ENCODE measurements at regions not wholly inside any gene's neighbourhood (a gene's known extent, or its start where the extent isn't known, plus 50 kb on each side); places are given as distances from the start of the nearest gene placed in this dataset.

GRCh38 chr10:3486346-3487065, 298.5 kb downstream of the KLF6 start:
- Histone ChIP-seq H3K36me3 (ENCODE audit: control insufficient read depth, insufficient read depth, low read length) (no peaks in the 10 kb centered on the region), H3K27ac (ENCODE audit: insufficient read depth, low read length) (no peak overlapping the region), H3K27me3 (ENCODE audit: control insufficient read depth, insufficient read depth, low read length) (no peaks in the 10 kb centered on the region), H3K4me2 (ENCODE audit: extremely low read depth, insufficient read depth, low read length) (no peak overlapping the region), H3K4me1 (ENCODE audit: control insufficient read depth, extremely low read depth, insufficient read depth, low read length) (peaks cover 17% of the 10 kb centered on the region), H3K4me3 (replicated peaks in 1 of 4; ENCODE audit: control extremely low read depth in 1 of 4, insufficient read depth in 1 of 4, low read depth in 3 of 4, low read length in 4 of 4) (no peak overlapping the region), H3K9ac (ENCODE audit: insufficient read depth, low read length) (no peak overlapping the region), H3K9me3 (ENCODE audit: control insufficient read depth, insufficient read depth, low read depth, low read length) (no peaks in the 10 kb centered on the region), H3K79me2 (ENCODE audit: control insufficient read depth, insufficient read depth, low read length) (no peaks in the 10 kb centered on the region), H2AFZ (ENCODE audit: low read length) (no peak overlapping the region), H4K20me1 (ENCODE audit: control insufficient read depth, extremely low read depth, insufficient read depth, low read length) (no peaks in the 10 kb centered on the region)
- TF ChIP-seq EZH2 (IDR thresholded peaks at IDR 0.05; ENCODE audit: low read length, missing control alignments) = no peak
- no peak for TF ChIP-seq CTCF (conservative IDR thresholded peaks at IDR 0.05 in 1 of 2, IDR thresholded peaks at IDR 0.05 in 1 of 2; ENCODE audit: low read depth in 1 of 2, low read length in 2 of 2)
- peak in 1 of 2 donors; percentile 72 for DNase-seq (ENCODE audit: low read depth in 2 of 2)

- peaks cover 17% of the 10 kb centered on the region for H3K4me1 ChIP-seq (ENCODE audit: control insufficient read depth, extremely low read depth, insufficient read depth, low read length)
- no peaks in the 10 kb centered on the region for H3K36me3 ChIP-seq (ENCODE audit: control insufficient read depth, insufficient read depth, low read length)
- no peak for DNase-seq (ENCODE audit: low read depth in 2 of 2)
- TF ChIP-seq EZH2 (IDR thresholded peaks at IDR 0.05; ENCODE audit: low read length, missing control alignments) (no peak), CTCF (conservative IDR thresholded peaks at IDR 0.05 in 1 of 2, IDR thresholded peaks at IDR 0.05 in 1 of 2; ENCODE audit: low read depth in 1 of 2, low read length in 2 of 2) (no peak)
- no peaks in the 10 kb centered on the region for H3K79me2 ChIP-seq (ENCODE audit: control insufficient read depth, insufficient read depth, low read length)
- no peak overlapping the region for H2AFZ ChIP-seq (ENCODE audit: low read length)
- H3K9me3 ChIP-seq (ENCODE audit: control insufficient read depth, insufficient read depth, low read depth, low read length) = no peaks in the 10 kb centered on the region
- H3K4me3 ChIP-seq (replicated peaks in 1 of 4; ENCODE audit: control extremely low read depth in 1 of 4, insufficient read depth in 1 of 4, low read depth in 3 of 4, low read length in 4 of 4) = no peak overlapping the region
- H3K9ac ChIP-seq (ENCODE audit: insufficient read depth, low read length) = no peak overlapping the region
- H3K4me2 ChIP-seq (ENCODE audit: extremely low read depth, insufficient read depth, low read length) = no peak overlapping the region
- no peaks in the 10 kb centered on the region for H4K20me1 ChIP-seq (ENCODE audit: control insufficient read depth, extremely low read depth, insufficient read depth, low read length)
- H3K27ac ChIP-seq (ENCODE audit: insufficient read depth, low read length) = peak overlapping the region; percentile 50
- no peaks in the 10 kb centered on the region for H3K27me3 ChIP-seq (ENCODE audit: control insufficient read depth, insufficient read depth, low read length)
These were observed 299.8 kb downstream of the KLF6 start for GRCh38 chr10:3485057-3485686.

GRCh38 chr10:3484306-3485056, 300.5 kb downstream of the KLF6 start:
- no peaks in the 10 kb centered on the region for H3K79me2 ChIP-seq (ENCODE audit: control insufficient read depth, insufficient read depth, low read length)
- no peaks in the 10 kb centered on the region for H3K36me3 ChIP-seq (ENCODE audit: control insufficient read depth, insufficient read depth, low read length)
- DNase-seq (ENCODE audit: low read depth in 2 of 2) = peak; percentile 33 to 78
- peaks cover 17% of the 10 kb centered on the region for H3K4me1 ChIP-seq (ENCODE audit: control insufficient read depth, extremely low read depth, insufficient read depth, low read length)
- H4K20me1 ChIP-seq (ENCODE audit: control insufficient read depth, extremely low read depth, insufficient read depth, low read length) = no peaks in the 10 kb centered on the region
- no peaks in the 10 kb centered on the region for H3K9me3 ChIP-seq (ENCODE audit: control insufficient read depth, insufficient read depth, low read depth, low read length)
- no peak overlapping the region for H3K4me3 ChIP-seq (replicated peaks in 1 of 4; ENCODE audit: control extremely low read depth in 1 of 4, insufficient read depth in 1 of 4, low read depth in 3 of 4, low read length in 4 of 4)
- peak overlapping the region; percentile 50 for H3K27ac ChIP-seq (ENCODE audit: insufficient read depth, low read length)
- H3K27me3 ChIP-seq (ENCODE audit: control insufficient read depth, insufficient read depth, low read length) = no peaks in the 10 kb centered on the region
- peak overlapping the region; percentile 16 for H3K9ac ChIP-seq (ENCODE audit: insufficient read depth, low read length)
- H3K4me2 ChIP-seq (ENCODE audit: extremely low read depth, insufficient read depth, low read length) = no peak overlapping the region
- no peak for TF ChIP-seq CTCF (conservative IDR thresholded peaks at IDR 0.05 in 1 of 2, IDR thresholded peaks at IDR 0.05 in 1 of 2; ENCODE audit: low read depth in 1 of 2, low read length in 2 of 2)
- no peak for TF ChIP-seq EZH2 (IDR thresholded peaks at IDR 0.05; ENCODE audit: low read length, missing control alignments)
- no peak overlapping the region for H2AFZ ChIP-seq (ENCODE audit: low read length)
